ENCODE measurements at regions not wholly inside any gene's neighbourhood (a gene's known extent, or its start where the extent isn't known, plus 50 kb on each side); places are given as distances from the start of the nearest gene placed in this dataset.

GRCh38 chr6:9155836-9156235 lies 720.5 kb upstream of the SLC35B3 start:
- Histone ChIP-seq H3K4me1 (no peaks in the 10 kb centered on the region), H3K9me3 (no peaks in the 10 kb centered on the region), H3K36me3 (no peaks in the 10 kb centered on the region), H3K27me3 (no peaks in the 10 kb centered on the region), H3K27ac (no peak overlapping the region), H3K4me3 (no peak overlapping the region)
- no peak for TF ChIP-seq CTCF (IDR thresholded peaks at IDR 0.05)
- no peak for DNase-seq (ENCODE audit: low spot score)

- H3K27me3 ChIP-seq, result no peaks in the 10 kb centered on the region
- no peaks in the 10 kb centered on the region for H3K36me3 ChIP-seq
- peaks cover 0 to 17% of the 10 kb centered on the region in 2 donors for H3K9me3 ChIP-seq
- H3K4me1 ChIP-seq, result no peaks in the 10 kb centered on the region
- no peak for TF ChIP-seq CTCF (IDR thresholded peaks at IDR 0.05)
- DNase-seq (ENCODE audit: low spot score), result no peak
- no peak overlapping the region for H3K4me3 ChIP-seq
- H3K27ac ChIP-seq, result no peak overlapping the region
Measured at GRCh38 chr6:9143140-9143539, 707.8 kb upstream of the SLC35B3 start.

GRCh38 chr6:9140951-9141460 lies 705.7 kb upstream of the SLC35B3 start:
- Histone ChIP-seq H3K27me3 (no peaks in the 10 kb centered on the region), H3K27ac (no peak overlapping the region), H3K36me3 (no peaks in the 10 kb centered on the region), H3K4me3 (no peak overlapping the region), H3K9me3 (peaks cover 0 to 17% of the 10 kb centered on the region in 2 donors), H3K4me1 (no peaks in the 10 kb centered on the region)
- no peak for TF ChIP-seq CTCF (IDR thresholded peaks at IDR 0.05)
- DNase-seq (ENCODE audit: low spot score), result no peak

GRCh38 chr6:9140172-9140571 lies 704.8 kb upstream of the SLC35B3 start:
- Histone ChIP-seq H3K4me3 (no peak overlapping the region), H3K27me3 (no peaks in the 10 kb centered on the region), H3K9me3 (peaks cover 0 to 12% of the 10 kb centered on the region in 2 donors), H3K27ac (no peak overlapping the region), H3K36me3 (no peaks in the 10 kb centered on the region), H3K4me1 (no peaks in the 10 kb centered on the region)
- TF ChIP-seq CTCF (IDR thresholded peaks at IDR 0.05), result no peak
- no peak for DNase-seq (ENCODE audit: low spot score)

GRCh38 chr6:9139746-9140145 lies 704.4 kb upstream of the SLC35B3 start:
- no peak for TF ChIP-seq CTCF (IDR thresholded peaks at IDR 0.05)
- Histone ChIP-seq H3K27ac (no peak overlapping the region), H3K4me1 (no peaks in the 10 kb centered on the region), H3K36me3 (no peaks in the 10 kb centered on the region), H3K9me3 (peaks cover 0 to 7% of the 10 kb centered on the region in 2 donors), H3K27me3 (no peaks in the 10 kb centered on the region), H3K4me3 (no peak overlapping the region)
- DNase-seq (ENCODE audit: low spot score), result no peak

GRCh38 chr6:9138936-9139335 lies 703.6 kb upstream of the SLC35B3 start:
- DNase-seq (ENCODE audit: low spot score), result no peak
- Histone ChIP-seq H3K36me3 (no peaks in the 10 kb centered on the region), H3K4me3 (no peak overlapping the region), H3K4me1 (no peaks in the 10 kb centered on the region), H3K9me3 (no peaks in the 10 kb centered on the region), H3K27me3 (no peaks in the 10 kb centered on the region), H3K27ac (no peak overlapping the region)
- TF ChIP-seq CTCF (IDR thresholded peaks at IDR 0.05), result no peak
